ENCODE measurements at regions not wholly inside any gene's neighbourhood (a gene's known extent, or its start where the extent isn't known, plus 50 kb on each side); places are given as distances from the start of the nearest gene placed in this dataset.
"Not testable (repeated sequence)": the region's sequence is repeated elsewhere in the genome, so short reads cannot be mapped to it uniquely, and the experiment has no call there.

DNA sequence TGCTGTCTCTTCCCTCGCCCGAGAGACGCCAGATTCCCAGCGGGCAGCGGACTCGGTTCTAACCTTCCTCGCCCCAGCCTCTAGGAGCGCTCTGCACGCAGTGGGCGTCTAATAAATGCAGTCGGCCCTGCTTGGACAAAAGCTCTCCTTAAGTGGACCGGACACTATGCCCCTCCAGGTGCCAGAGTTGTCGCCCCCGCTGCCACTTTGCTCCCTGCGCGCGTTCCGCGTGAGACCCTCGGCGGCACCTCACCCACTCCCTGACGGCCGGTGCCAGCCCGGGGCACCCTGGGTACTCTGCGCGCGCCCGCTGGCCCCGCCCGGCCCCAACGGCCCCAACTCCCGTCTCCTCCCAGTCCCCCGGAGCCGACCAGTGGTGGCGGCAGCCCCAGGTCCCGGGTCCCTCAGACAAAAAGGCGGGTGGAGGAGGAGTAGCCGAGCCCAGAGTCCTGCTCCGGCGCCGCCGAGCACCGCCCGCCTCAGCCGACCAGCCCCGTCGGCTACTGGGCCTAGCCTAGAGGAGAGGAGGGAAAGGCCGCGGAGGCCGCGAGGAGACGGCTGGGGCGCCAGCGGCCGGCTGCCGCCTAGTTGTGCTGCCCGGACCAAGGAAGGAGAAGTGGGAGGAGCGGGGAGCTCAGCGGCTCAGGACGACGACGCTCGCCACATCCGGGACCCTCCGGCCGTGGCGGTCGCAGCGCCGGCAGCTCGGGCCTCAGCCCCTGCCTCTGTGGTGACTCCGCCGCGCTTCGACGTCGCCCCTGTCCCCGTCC, 123.0 kb downstream of the GOSR1 start:
- Mint-ChIP-seq H3K4me3 (peak overlapping the region; percentile 95), H3K27ac (peak overlapping the region; percentile 68), H3K9me3 (ENCODE audit: insufficient read depth) (peaks cover 1% of the 10 kb centered on the region), H3K36me3 (ENCODE audit: low read depth) (peaks cover 2% of the 10 kb centered on the region), H3K27me3 (ENCODE audit: low read depth) (peaks cover 2% of the 10 kb centered on the region), H3K4me1 (ENCODE audit: low read depth) (peaks cover 21% of the 10 kb centered on the region)
- DNase-seq (peak; percentile 69), ATAC-seq (peak; percentile 86)
- POLR2A ChIA-PET = interaction anchor here (1.0 kb wide), 1 partner anchor 259 kb away, joined by 5 read pairs; no protein-coding TSS in a partner anchor
- CTCF ChIA-PET = interaction anchor here (0.6 to 1.0 kb wide), 3 partner anchors 72 to 865 kb away, joined by 3 to 4 read pairs (median 3); no protein-coding TSS in a partner anchor

DNA sequence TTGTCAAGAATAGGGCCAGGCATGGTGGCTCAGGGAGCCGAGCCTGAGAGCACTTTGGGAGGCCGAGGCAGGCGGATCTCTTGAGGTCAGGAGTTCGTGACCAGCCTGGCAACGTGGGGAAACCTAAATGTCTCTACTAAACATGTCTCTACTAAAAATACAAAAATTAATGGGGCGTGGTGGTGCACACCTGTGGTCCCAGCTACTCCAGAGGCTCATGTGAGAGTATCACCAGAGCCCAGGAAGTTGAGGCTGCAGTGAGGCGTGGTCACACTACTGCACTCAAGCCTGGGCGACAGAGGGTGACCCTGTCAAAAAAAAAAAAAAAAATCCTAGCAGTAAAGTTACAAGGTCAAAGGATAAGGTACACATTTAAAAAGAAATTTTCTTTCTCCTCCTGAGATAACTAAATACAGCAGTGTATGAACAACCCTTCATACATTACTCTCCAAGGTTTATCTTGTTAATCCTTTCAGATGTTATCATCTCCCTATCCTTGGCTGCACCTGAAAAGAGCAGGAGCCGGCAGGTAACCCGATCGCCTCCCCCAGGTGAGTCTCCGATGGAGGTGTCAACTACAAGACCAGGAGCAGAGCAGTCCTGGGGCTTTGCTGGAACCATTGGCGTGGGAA, 122.3 kb downstream of the GOSR1 start:
- DNase-seq = no peak
- Mint-ChIP-seq H3K27me3 (ENCODE audit: low read depth) (peaks cover 2% of the 10 kb centered on the region), H3K27ac (no peak overlapping the region), H3K4me3 (peak overlapping the region; percentile 95), H3K4me1 (ENCODE audit: low read depth) (peaks cover 21% of the 10 kb centered on the region), H3K36me3 (ENCODE audit: low read depth) (peaks cover 2% of the 10 kb centered on the region), H3K9me3 (ENCODE audit: insufficient read depth) (peaks cover 6% of the 10 kb centered on the region)
- POLR2A ChIA-PET = no interaction called here
- no peak for ATAC-seq
- CTCF ChIA-PET = no interaction called here

DNA sequence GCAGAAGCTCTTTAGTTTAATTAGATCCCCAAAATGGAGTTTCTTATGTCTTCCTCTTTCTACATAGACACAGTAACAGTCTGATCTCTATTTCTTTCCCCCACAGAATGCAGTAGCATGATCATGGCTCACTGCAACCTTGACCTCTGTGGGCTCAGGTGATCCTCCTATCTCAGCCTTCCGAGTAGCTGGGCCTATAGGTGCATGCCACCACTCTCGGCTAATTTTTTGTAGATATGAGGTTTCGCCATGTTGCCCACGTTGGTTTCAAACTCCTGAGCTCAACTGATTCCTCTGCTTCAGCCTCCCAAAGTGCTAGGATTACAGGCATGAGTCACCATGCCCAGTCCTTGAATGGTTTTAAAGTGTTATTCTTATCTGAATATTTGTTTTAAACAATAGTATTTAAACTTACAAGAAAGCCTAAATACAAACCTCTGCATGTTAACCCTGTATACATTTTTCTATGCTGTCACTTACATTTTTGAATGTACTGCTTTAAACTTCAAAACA, 120.6 kb downstream of the GOSR1 start:
- ChIA-PET CTCF (no interaction called here), POLR2A (no interaction called here)
- Mint-ChIP-seq H3K27ac (no peak overlapping the region), H3K36me3 (ENCODE audit: low read depth) (no peaks in the 10 kb centered on the region), H3K27me3 (ENCODE audit: low read depth) (no peaks in the 10 kb centered on the region), H3K4me3 (no peak overlapping the region), H3K9me3 (ENCODE audit: insufficient read depth) (peaks cover 6% of the 10 kb centered on the region), H3K4me1 (ENCODE audit: low read depth) (peaks cover 21% of the 10 kb centered on the region)
- DNase-seq = no peak
- no peak for ATAC-seq

DNA sequence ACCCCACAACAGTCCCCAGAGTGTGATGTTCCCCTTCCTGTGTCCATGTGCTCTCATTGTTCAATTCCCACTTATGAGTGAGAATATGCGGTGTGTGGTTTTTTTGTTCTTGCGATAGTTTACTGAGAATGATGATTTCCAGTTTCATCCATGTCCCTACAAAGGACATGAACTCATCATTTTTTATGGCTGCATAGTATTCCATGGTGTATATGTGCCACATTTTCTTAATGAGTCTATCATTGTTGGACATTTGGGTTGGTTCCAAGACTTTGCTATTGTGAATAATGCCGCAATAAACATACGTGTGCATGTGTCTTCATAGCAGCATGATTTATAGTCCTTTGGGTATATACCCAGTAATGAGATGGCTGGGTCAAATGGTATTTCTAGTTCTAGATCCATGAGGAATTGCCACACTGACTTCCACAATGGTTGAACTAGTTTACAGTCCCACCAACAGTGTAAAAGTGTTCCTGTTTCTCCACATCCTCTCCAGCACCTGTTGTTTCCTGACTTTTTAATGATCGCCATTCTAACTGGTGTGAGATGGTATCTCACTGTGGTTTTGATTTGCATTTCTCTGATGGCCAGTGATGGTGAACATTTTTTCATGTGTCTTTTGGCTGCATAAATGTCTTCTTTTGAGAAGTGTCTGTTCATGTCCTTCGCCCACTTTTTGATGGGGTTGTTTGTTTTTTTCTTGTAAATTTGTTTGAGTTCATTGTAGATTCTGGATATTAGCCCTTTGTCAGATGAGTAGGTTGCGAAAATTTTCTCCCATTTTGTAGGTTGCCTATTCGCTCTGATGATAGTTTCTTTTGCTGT, 120.0 kb downstream of the GOSR1 start:
- CTCF ChIA-PET; H3K27me3 Mint-ChIP-seq (ENCODE audit: low read depth); H3K36me3 Mint-ChIP-seq (ENCODE audit: low read depth); H3K9me3 Mint-ChIP-seq (ENCODE audit: insufficient read depth); H3K4me3 Mint-ChIP-seq; ATAC-seq; DNase-seq; H3K27ac Mint-ChIP-seq; POLR2A ChIA-PET: not testable (repeated sequence)
- peaks cover 19% of the 10 kb centered on the region for H3K4me1 Mint-ChIP-seq (ENCODE audit: low read depth)

DNA sequence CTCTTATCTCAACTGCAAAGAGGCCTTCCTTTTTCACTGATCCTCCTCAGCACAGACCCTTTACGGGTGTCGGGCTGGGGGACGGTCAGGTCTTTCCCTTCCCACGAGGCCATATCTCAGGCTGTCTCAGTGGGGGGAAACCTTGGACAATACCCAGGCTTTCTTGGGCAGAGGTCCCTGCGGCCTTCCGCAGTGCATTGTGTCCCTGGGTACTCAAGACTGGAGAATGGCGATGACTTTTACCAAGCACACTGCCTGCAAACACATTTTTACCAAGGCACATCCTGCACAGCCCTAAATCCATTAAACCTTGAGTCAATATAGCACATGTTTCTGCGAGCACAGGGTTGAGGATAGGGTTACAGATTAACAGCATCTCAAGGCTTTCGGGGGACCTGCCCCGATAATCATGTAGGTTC, 117.8 kb downstream of the GOSR1 start:
- H3K4me3 Mint-ChIP-seq; H3K27me3 Mint-ChIP-seq (ENCODE audit: low read depth); POLR2A ChIA-PET; H3K27ac Mint-ChIP-seq; DNase-seq; H3K36me3 Mint-ChIP-seq (ENCODE audit: low read depth); H3K9me3 Mint-ChIP-seq (ENCODE audit: insufficient read depth); CTCF ChIA-PET; ATAC-seq: not testable (repeated sequence)
- H3K4me1 Mint-ChIP-seq (ENCODE audit: low read depth) = peaks cover 11% of the 10 kb centered on the region

DNA sequence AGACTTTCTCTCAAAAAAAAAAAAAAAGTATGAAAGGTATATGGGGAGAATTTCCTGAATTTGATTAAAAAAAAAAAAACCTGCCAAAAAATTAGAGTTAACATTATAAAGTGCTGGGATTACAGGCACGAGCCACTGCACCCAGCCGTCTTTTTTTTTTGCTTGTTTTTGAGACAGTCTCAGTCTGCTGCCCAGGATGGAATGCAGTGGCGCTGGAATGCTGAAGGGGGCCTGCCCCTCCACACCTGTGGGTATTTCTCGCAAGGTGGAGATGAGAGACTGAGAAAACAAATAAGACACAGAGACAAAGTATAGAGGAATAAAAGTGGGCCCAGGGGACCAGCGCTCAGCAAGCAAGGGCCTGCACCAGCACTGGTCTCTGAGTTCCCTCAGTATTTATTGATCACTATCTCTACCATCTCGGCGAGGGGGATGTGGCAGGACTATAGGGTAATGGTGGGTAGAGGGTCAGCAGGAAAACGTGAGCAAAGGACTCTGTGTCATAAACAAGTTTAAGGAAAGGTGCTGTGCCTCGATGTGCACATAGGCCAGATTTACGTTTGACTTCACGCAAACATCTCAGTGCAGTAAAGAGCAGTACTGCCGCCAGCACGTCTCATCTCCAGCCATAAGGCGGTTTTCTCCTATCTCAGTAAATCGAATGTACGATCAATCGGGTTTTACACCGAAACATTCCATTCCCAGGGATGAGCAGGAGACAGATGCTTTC, 117.2 kb downstream of the GOSR1 start:
- ATAC-seq = no peak
- Mint-ChIP-seq H3K27ac (no peak overlapping the region), H3K27me3 (ENCODE audit: low read depth) (no peaks in the 10 kb centered on the region), H3K9me3 (ENCODE audit: insufficient read depth) (peaks cover 6% of the 10 kb centered on the region), H3K36me3 (ENCODE audit: low read depth) (no peaks in the 10 kb centered on the region), H3K4me1 (ENCODE audit: low read depth) (peaks cover 6% of the 10 kb centered on the region), H3K4me3 (no peak overlapping the region)
- DNase-seq = no peak
- POLR2A ChIA-PET = no interaction called here
- CTCF ChIA-PET = no interaction called here

DNA sequence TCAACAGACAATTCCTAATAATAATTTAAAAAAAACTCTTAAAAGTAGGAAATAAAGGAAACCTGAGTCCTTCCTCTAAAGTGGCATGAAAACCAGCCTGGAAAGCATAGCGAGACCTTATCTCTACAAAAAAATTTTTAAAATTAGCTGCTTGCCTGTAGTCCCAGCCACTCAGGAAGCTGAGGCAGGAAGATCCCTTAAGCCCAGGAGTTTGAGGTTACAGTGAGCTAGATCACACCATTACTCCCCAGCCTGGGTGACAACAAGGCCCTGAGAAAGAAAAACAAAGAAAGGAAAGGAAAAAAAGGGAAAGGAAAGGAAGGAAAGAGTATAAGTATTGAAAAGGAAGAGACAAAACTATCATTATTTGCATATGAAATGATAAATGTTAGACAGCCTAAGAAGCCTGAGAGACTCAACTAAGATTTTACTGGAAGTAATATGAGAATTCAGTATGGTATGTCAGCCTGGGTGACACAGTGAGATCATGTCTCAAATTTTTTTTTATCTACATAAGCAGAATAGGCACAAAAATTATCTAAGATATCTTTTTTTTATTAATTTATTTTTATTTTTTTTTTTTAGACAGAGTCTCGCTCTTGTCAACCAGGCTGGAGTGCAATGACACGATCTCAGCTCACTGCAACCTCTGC, 113.0 kb downstream of the GOSR1 start:
- ATAC-seq (no peak), DNase-seq (no peak)
- no peaks in the 10 kb centered on the region for H3K36me3 Mint-ChIP-seq (ENCODE audit: low read depth)
- CTCF ChIA-PET = no interaction called here
- H3K4me3 Mint-ChIP-seq = no peak overlapping the region
- H3K4me1 Mint-ChIP-seq (ENCODE audit: low read depth) = peaks cover 8% of the 10 kb centered on the region
- peaks cover 4% of the 10 kb centered on the region for H3K9me3 Mint-ChIP-seq (ENCODE audit: insufficient read depth)
- POLR2A ChIA-PET = no interaction called here
- H3K27me3 Mint-ChIP-seq (ENCODE audit: low read depth) = no peaks in the 10 kb centered on the region
- no peak overlapping the region for H3K27ac Mint-ChIP-seq

DNA sequence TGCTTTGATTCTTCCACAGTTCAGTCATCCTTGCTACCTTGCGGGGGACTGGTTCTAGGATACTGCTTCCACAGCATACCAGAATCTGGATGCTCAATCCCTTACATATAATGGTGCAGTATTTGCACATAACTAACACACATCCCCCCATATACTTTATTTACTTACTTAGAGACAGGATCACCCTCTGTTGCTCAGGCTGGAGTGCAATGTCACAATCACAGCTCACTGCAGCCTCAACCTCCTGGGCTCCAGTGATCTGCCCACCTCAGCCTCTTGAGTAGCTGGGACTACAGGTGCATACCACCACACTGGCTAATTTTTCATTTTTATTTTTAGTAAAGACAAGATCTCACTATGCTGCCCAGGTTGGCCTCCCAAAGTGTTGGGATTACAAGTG, 112.2 kb downstream of the GOSR1 start:
- POLR2A ChIA-PET = no interaction called here
- no peak overlapping the region for H3K4me3 Mint-ChIP-seq

DNA sequence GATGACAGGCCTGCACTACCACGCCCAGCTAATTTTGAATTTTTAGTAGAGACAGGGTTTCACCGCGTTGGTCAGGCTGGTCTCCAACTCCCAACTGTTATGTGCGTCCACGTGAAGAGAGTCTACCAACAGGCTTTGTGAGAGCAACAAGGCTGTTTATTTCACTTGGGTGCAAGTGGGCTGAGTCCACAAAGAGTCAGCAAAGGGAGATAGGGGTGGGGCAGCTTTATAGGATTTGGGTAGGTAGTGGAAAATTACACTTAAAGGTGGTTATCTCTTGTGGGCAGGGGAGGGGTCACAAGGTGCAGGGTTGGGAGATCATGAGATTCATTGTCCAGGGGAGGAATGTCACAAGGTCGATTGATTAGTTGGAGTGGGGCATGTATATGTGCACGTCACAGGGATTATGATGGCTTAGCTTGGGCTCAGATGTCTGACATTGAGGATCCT, 111.6 kb downstream of the GOSR1 start:
- ATAC-seq (no peak), DNase-seq (no peak)
- ChIA-PET CTCF (no interaction called here), POLR2A (no interaction called here)
- Mint-ChIP-seq H3K27ac (no peak overlapping the region), H3K27me3 (ENCODE audit: low read depth) (peaks cover 2% of the 10 kb centered on the region), H3K9me3 (ENCODE audit: insufficient read depth) (no peaks in the 10 kb centered on the region), H3K4me3 (no peak overlapping the region), H3K36me3 (ENCODE audit: low read depth) (no peaks in the 10 kb centered on the region), H3K4me1 (ENCODE audit: low read depth) (peaks cover 8% of the 10 kb centered on the region)

More for the DNA sequence above, 112.2 kb downstream of the GOSR1 start:
- Mint-ChIP-seq H3K4me1 (ENCODE audit: low read depth) (peaks cover 8% of the 10 kb centered on the region), H3K27me3 (ENCODE audit: low read depth) (peaks cover 2% of the 10 kb centered on the region), H3K36me3 (ENCODE audit: low read depth) (no peaks in the 10 kb centered on the region), H3K9me3 (ENCODE audit: insufficient read depth) (no peaks in the 10 kb centered on the region), H3K27ac (no peak overlapping the region)
- DNase-seq (no peak), ATAC-seq (no peak)
- CTCF ChIA-PET = no interaction called here

DNA sequence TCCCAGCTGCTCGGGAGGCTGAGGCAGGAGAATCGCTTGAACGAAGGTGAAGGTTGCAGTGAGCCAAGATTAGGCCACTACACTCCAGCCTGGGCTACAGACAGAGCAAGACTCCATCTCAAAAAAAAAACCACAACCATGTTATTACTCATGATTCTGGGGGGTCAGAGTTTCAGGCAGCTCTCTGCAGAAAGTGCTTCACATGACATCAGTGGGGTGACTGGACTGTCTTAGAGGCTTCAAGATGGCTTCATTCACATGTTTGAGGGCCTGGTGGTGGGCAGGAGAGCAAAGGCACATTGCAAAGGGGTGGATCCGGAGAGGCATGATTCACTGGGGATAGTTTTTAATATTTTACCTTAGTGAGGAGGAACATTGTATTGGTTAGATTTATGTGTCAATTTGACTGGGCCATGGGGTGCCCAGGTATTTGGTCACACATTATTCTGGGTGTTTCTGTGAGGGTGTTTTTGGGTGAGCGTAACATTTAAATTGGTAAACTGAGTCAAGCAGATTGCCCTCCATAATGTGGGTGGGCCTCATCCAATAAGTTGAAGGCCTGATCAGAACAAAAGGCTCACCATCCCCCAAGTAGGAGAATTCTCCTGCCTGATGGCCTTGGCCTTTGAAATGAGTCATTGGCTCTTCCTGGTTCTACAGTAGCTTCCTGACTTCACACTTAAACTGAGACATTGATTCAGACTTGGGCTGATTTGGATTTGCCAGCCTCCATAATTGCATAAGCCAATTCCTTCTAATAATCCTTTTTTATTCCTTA, 109.8 kb downstream of the GOSR1 start:
- Mint-ChIP-seq H3K27me3 (ENCODE audit: low read depth) (peaks cover 2% of the 10 kb centered on the region), H3K9me3 (ENCODE audit: insufficient read depth) (no peaks in the 10 kb centered on the region), H3K4me3 (no peak overlapping the region), H3K36me3 (ENCODE audit: low read depth) (no peaks in the 10 kb centered on the region), H3K4me1 (ENCODE audit: low read depth) (peaks cover 8% of the 10 kb centered on the region), H3K27ac (no peak overlapping the region)
- ATAC-seq = no peak
- ChIA-PET CTCF (no interaction called here), POLR2A (no interaction called here)
- DNase-seq = no peak

DNA sequence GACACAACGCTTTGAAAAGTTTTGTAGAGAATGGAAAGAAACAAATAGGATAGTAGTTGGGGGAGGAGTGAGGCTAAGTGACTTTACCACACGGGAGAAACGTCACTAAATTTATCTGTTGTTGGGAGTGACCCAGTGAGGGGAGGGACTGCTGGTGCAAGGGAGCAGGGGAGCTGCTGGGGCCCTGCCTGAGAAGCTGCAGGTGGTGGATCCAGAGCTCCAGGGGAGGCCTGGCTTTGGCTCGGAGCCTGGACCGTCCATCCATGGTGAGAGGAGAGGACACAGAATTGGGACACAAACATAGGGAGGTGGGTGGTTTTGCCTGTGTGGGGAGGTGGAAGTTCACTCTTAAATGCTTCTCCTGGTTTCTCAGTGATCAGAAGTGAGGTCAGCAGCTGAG, 107.6 kb downstream of the GOSR1 start:
- Mint-ChIP-seq H3K9me3 (ENCODE audit: insufficient read depth) (no peaks in the 10 kb centered on the region), H3K27ac (no peak overlapping the region), H3K4me1 (ENCODE audit: low read depth) (peaks cover 4% of the 10 kb centered on the region), H3K36me3 (ENCODE audit: low read depth) (no peaks in the 10 kb centered on the region), H3K4me3 (no peak overlapping the region), H3K27me3 (ENCODE audit: low read depth) (peaks cover 2% of the 10 kb centered on the region)
- ATAC-seq = no peak
- POLR2A ChIA-PET = no interaction called here
- DNase-seq = no peak
- CTCF ChIA-PET = no interaction called here

All from activated CD8-positive, alpha-beta T cell treated with anti-CD3 and anti-CD28 coated beads, Interleukin-2, amount 10 ng/mL, durations not matched to agents 7 days and 5 days (primary cell).